ENCODE measurements at regions not wholly inside any gene's neighbourhood (a gene's known extent, or its start where the extent isn't known, plus 50 kb on each side); places are given as distances from the start of the nearest gene placed in this dataset.

DNA sequence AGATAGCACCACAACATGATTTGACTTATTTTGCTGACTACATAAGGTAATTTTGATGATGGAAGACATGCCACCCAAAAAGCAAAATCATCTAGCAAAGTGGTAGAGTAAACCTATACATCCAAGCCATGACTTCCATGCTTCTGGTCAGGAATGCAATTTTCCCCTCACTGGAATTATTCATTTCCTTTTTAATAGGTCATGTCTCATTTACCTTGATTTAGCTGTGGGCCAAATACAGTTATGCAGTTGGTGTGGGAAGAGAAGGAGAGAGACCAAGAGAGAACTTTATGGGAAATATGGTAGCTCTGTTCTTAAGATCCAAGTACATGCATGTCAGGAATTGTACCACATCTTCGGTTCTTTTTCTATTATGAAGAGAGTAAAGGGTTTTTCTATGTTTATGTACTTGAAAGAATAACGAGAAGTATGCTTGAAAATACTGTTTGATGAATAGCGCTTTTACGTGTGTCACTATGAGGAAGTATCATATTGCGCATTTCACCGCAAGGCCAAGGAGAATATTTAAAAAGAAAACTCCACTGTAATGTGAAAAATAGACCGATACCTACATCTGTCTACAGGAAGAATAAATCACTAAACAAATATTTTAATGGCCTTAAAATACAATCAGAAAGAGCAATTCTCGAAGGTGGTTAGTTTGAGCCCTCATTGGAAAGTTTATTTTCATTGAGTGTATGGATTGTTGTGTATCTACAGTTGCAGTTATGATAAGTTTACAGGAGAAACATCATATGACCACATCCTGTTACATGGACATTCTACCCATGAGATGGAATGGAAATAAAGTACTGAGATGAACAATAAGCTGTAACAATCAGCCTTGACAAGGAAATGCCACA lies 134.0 kb downstream of the FOXD1 start:
- 53 to 60% methylated on average over 8 of the region's 8 CpGs for WGBS, 2 donors
- Histone ChIP-seq H3K9ac (ENCODE audit: insufficient read depth in 1 of 2, low read length in 2 of 2) (no peak overlapping the region), H3K36me3 (ENCODE audit: control insufficient read depth in 4 of 4, insufficient read depth in 4 of 4, low read length in 4 of 4) (no peaks in the 10 kb centered on the region), H3K4me1 (ENCODE audit: control insufficient read depth in 5 of 5, insufficient read depth in 5 of 5, low read length in 5 of 5) (peaks cover 0 to 6% (median 0%) of the 10 kb centered on the region in 5 donors), H3K9me3 (ENCODE audit: control insufficient read depth in 4 of 4, insufficient read depth in 3 of 4, low read length in 3 of 4) (peaks cover 0 to 6% (median 0%) of the 10 kb centered on the region in 4 donors), H3K27ac (ENCODE audit: low read depth in 1 of 2, low read length in 1 of 2) (no peak overlapping the region), H3K27me3 (ENCODE audit: control insufficient read depth in 3 of 3, insufficient read depth in 3 of 3, low read length in 2 of 3) (peaks cover 0 to 70% (median 43%) of the 10 kb centered on the region in 3 donors), H3K4me3 (no peak overlapping the region)
- no peak for DNase-seq
- TF ChIP-seq, protein P1, sequence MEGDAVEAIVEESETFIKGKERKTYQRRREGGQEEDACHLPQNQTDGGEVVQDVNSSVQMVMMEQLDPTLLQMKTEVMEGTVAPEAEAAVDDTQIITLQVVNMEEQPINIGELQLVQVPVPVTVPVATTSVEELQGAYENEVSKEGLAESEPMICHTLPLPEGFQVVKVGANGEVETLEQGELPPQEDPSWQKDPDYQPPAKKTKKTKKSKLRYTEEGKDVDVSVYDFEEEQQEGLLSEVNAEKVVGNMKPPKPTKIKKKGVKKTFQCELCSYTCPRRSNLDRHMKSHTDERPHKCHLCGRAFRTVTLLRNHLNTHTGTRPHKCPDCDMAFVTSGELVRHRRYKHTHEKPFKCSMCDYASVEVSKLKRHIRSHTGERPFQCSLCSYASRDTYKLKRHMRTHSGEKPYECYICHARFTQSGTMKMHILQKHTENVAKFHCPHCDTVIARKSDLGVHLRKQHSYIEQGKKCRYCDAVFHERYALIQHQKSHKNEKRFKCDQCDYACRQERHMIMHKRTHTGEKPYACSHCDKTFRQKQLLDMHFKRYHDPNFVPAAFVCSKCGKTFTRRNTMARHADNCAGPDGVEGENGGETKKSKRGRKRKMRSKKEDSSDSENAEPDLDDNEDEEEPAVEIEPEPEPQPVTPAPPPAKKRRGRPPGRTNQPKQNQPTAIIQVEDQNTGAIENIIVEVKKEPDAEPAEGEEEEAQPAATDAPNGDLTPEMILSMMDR (IDR thresholded peaks at IDR 0.05; ENCODE audit: control extremely low read depth, extremely low read depth): no peak
- ATAC-seq (ENCODE audit: insufficient read depth, low FRiP score): no peak

DNA sequence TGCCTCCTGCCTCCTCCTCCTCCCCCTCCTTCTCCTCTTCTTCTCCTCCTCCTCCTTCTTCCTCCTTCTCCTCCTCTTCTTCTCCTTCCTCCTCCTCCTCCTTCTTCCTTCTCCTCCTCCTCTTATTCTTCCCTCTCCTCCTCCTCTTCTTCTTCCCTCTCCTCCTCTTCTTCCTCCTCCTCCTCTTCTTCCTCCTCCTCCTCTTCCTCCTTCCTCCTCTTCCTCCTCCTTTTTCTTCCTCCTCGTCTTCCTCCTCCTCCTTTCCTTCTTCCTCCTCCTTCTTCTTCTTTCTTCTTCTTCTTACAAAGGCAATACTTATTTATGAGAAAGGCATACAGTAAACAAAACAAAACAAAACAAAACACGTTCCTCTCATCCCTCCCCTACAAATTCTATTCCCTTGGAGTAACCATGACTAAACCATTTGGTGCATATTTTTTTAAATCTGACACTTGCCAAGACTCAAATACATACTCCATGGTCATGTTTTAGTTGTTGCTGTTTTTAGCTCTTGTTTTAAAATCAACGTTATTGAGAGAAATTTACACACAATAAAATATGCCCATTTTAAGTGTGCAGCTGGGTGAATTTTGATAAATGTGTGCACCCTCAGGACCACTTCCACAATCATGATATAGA lies 135.6 kb downstream of the FOXD1 start:
- no peak overlapping the region for H3K4me3 ChIP-seq
- no peak overlapping the region for H3K27ac ChIP-seq (ENCODE audit: low read depth in 1 of 2, low read length in 1 of 2)
- H3K36me3 ChIP-seq (ENCODE audit: control insufficient read depth in 4 of 4, insufficient read depth in 4 of 4, low read length in 4 of 4): no peaks in the 10 kb centered on the region
- ATAC-seq (ENCODE audit: insufficient read depth, low FRiP score) (no peak), DNase-seq (no peak)
- TF ChIP-seq, protein P1 (IDR thresholded peaks at IDR 0.05; ENCODE audit: control extremely low read depth, extremely low read depth): no peak
- no peak overlapping the region for H3K9ac ChIP-seq (ENCODE audit: insufficient read depth in 1 of 2, low read length in 2 of 2)
- peaks cover 0 to 84% (median 47%) of the 10 kb centered on the region in 3 donors for H3K27me3 ChIP-seq (ENCODE audit: control insufficient read depth in 3 of 3, insufficient read depth in 3 of 3, low read length in 2 of 3)
- peaks cover 0 to 4% (median 0%) of the 10 kb centered on the region in 4 donors for H3K9me3 ChIP-seq (ENCODE audit: control insufficient read depth in 4 of 4, insufficient read depth in 3 of 4, low read length in 3 of 4)
- H3K4me1 ChIP-seq (ENCODE audit: control insufficient read depth in 5 of 5, insufficient read depth in 5 of 5, low read length in 5 of 5): peaks cover 0 to 6% (median 0%) of the 10 kb centered on the region in 5 donors
- 52 to 58% methylated on average over 3 of the region's 3 CpGs for WGBS, 2 donors

DNA sequence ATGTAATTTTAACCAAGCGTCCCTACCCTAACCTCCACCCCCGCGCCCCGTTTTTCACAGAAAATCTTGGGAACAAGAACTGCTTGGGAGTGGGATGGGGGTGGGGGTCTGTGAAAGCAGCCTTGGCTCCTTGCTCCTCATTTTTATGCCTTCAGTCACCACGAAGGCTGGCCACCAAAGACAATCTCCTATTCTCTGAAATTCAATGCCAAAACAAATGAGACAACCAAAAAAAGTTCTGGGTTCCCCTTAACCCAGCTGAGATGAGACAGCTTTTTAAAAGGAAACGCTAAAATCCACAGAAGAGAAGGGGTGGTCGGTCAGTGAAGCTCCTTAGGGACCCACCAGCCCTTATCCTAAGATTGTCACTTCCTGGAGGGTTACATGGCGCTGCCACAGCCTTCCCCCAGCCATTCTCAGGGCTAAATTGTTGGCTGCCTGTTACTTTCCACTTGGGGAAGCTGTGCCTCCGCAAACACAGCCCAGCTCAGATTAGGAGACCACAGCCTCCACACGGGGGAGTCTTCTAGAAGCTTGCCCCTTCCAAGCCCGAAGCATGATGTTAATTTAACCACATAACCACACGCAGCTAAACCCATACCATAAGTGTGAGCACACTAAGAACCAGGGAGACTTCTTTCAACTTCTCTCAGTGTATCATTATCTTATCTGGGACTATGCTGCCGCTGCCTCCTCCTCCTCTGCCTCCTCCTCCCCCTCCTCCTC lies 136.3 kb downstream of the FOXD1 start:
- H3K27ac ChIP-seq (ENCODE audit: low read depth in 1 of 2, low read length in 1 of 2): no peak overlapping the region
- H3K4me3 ChIP-seq: no peak overlapping the region
- ATAC-seq (ENCODE audit: insufficient read depth, low FRiP score) (no peak), DNase-seq (peak; percentile 46 to 56 (median 53))
- H3K36me3 ChIP-seq (ENCODE audit: control insufficient read depth in 4 of 4, insufficient read depth in 4 of 4, low read length in 4 of 4): no peaks in the 10 kb centered on the region
- WGBS, 2 donors: 18 to 24% methylated on average over 13 of the region's 13 CpGs
- TF ChIP-seq, protein P1 (IDR thresholded peaks at IDR 0.05; ENCODE audit: control extremely low read depth, extremely low read depth): no peak
- H3K27me3 ChIP-seq (ENCODE audit: control insufficient read depth in 3 of 3, insufficient read depth in 3 of 3, low read length in 2 of 3): peaks cover 0 to 84% (median 54%) of the 10 kb centered on the region in 3 donors
- H3K9me3 ChIP-seq (ENCODE audit: control insufficient read depth in 4 of 4, insufficient read depth in 3 of 4, low read length in 3 of 4): peaks cover 0 to 4% (median 0%) of the 10 kb centered on the region in 4 donors
- peaks cover 0 to 6% (median 0%) of the 10 kb centered on the region in 5 donors for H3K4me1 ChIP-seq (ENCODE audit: control insufficient read depth in 5 of 5, insufficient read depth in 5 of 5, low read length in 5 of 5)
- no peak overlapping the region for H3K9ac ChIP-seq (ENCODE audit: insufficient read depth in 1 of 2, low read length in 2 of 2)

All from lung (tissue), 11 donors.